IMR-90 (cell line): ENCODE measurements at regions not wholly inside any gene's neighbourhood (a gene's known extent, or its start where the extent isn't known, plus 50 kb on each side); places are given as distances from the start of the nearest gene placed in this dataset.

Experiments used
- ATAC-seq: fragments of 200-7000 bp; cut with Tn5 transposase; 2 replicates; pipeline ENCODE4 v1.9.1; 2020; ENCODE audit warnings: low read depth, mild to moderate bottlenecking, moderate library complexity
- BruUV-seq: library from RNA; stranded (reverse); fragments of 400-500 nt; replicated peaks from 2 replicates; lab custom pipeline; 2021; lab: Mats Ljungman, UMichigan
- CTCF ChIA-PET: fragments of 300-600 bp; formaldehyde crosslinking; extraction: SDS; loops from one replicate; lab custom pipeline; 2021; ENCODE audit warnings: antibody characterized with exemption; lab: Yijun Ruan, JAX
- POLR2A ChIA-PET: fragments of 300-600 bp; sonication (Branson Sonifier 250); formaldehyde crosslinking; loops from one replicate; lab custom pipeline; 2022; ENCODE audit warnings: antibody characterized with exemption; ENCODE audit not compliant: unreplicated experiment; lab: Charles Lee
- DNase-seq: peaks from one replicate; pipeline ENCODE4 v3.0.0; 2013
- H2AFZ ChIP-seq: replicated peaks from 2 replicates; pipeline ENCODE3; 2013; ENCODE audit warnings: low read length, mild to moderate bottlenecking; ENCODE audit not compliant: poor library complexity
- H2AK5ac ChIP-seq: 2 replicates; pipeline ENCODE4 v1.6.1; 2013; ENCODE audit warnings: low read depth, low read length, inconsistent platforms
- H2AK9ac ChIP-seq: replicated peaks from 2 replicates; pipeline ENCODE3; 2013; ENCODE audit warnings: mild to moderate bottlenecking, low read depth, low read length, moderate library complexity; ENCODE audit not compliant: poor library complexity
- H2BK120ac ChIP-seq: 2 replicates; pipeline ENCODE4 v1.6.1; 2013; ENCODE audit warnings: low read depth, low read length, inconsistent platforms
- H2BK15ac ChIP-seq: 3 replicates; pipeline ENCODE4 v1.6.1; 2013; ENCODE audit warnings: low read depth, low read length, inconsistent platforms
- H2BK20ac ChIP-seq: 2 replicates; pipeline ENCODE4 v1.6.1; 2013; ENCODE audit warnings: low read depth, mild to moderate bottlenecking, inconsistent platforms, low read length, moderate library complexity
- H2BK5ac ChIP-seq: 2 replicates; pipeline ENCODE4 v1.6.1; 2013; ENCODE audit warnings: mild to moderate bottlenecking, low read depth, low read length, inconsistent platforms; ENCODE audit not compliant: poor library complexity, severe bottlenecking
- H3K14ac ChIP-seq: replicated peaks from 2 replicates; pipeline ENCODE4 v1.6.1; 2013; ENCODE audit warnings: low read depth, low read length, inconsistent platforms
- H3K18ac ChIP-seq: 2 replicates; pipeline ENCODE4 v1.6.1; 2013; ENCODE audit warnings: low read depth, low read length, control low read depth
- H3K23ac ChIP-seq: 2 replicates; pipeline ENCODE4 v1.6.1; 2013; ENCODE audit warnings: low read depth, low read length, inconsistent platforms
- H3K27ac ChIP-seq: 2 replicates; pipeline ENCODE4 v1.5.1; 2013; ENCODE audit warnings: mild to moderate bottlenecking, control low read depth, low read length; ENCODE audit not compliant: insufficient read depth
- H3K27me3 ChIP-seq: 2 replicates; pipeline ENCODE4 v1.6.1; 2013; ENCODE audit warnings: low read length; ENCODE audit not compliant: control insufficient read depth, insufficient read depth
- H3K36me3 ChIP-seq: 2 replicates; pipeline ENCODE4 v1.6.1; 2013; ENCODE audit warnings: low read length, mixed read lengths; ENCODE audit not compliant: control insufficient read depth, insufficient read depth
- H3K4ac ChIP-seq: 2 replicates; pipeline ENCODE4 v1.6.1; 2013; ENCODE audit warnings: low read depth, low read length, inconsistent platforms
- H3K4me1 ChIP-seq: 2 replicates; pipeline ENCODE4 v1.6.1; 2013; ENCODE audit warnings: low read length, mixed read lengths; ENCODE audit not compliant: control insufficient read depth, insufficient read depth
- H3K4me2 ChIP-seq: 2 replicates; pipeline ENCODE4 v1.6.1; 2013; ENCODE audit warnings: low read depth, mild to moderate bottlenecking, control low read depth, low read length, moderate library complexity
- H3K4me3 ChIP-seq: 2 replicates; pipeline ENCODE4 v1.5.1; 2013; ENCODE audit warnings: low read depth, mild to moderate bottlenecking, control low read depth, low read length, moderate library complexity; ENCODE audit not compliant: insufficient read depth
- H3K56ac ChIP-seq: 2 replicates; pipeline ENCODE4 v1.6.1; 2013; ENCODE audit warnings: low read length, inconsistent platforms; ENCODE audit not compliant: insufficient read depth; ENCODE audit errors: extremely low read depth
- H3K79me1 ChIP-seq, 2 experiments: 2 replicates each; pipeline ENCODE4 v1.6.1; 2013; ENCODE audit warnings: low read length in 2 of 2, inconsistent platforms in 1 of 2, low read depth in 1 of 2
- H3K9ac ChIP-seq: 2 replicates; pipeline ENCODE4 v1.6.1; 2013; ENCODE audit warnings: low read depth, low read length, control low read depth
- H3K9me1 ChIP-seq: 2 replicates; pipeline ENCODE4 v1.6.1; 2013; ENCODE audit warnings: low read length, inconsistent platforms; ENCODE audit not compliant: insufficient read depth
- H3K9me3 ChIP-seq: 2 replicates; pipeline ENCODE4 v1.6.1; 2013; ENCODE audit warnings: low read length; ENCODE audit not compliant: control insufficient read depth, insufficient read depth
- H4K20me1 ChIP-seq: 2 replicates; pipeline ENCODE4 v1.6.1; 2013; ENCODE audit warnings: low read length, inconsistent platforms; ENCODE audit not compliant: insufficient read depth
- H4K5ac ChIP-seq: 2 replicates; pipeline ENCODE4 v1.6.1; 2013; ENCODE audit warnings: mild to moderate bottlenecking, low read depth, low read length, control low read depth
- H4K8ac ChIP-seq, 2 experiments: 2 replicates each; pipeline ENCODE4 v1.6.1; 2013; ENCODE audit warnings: low read depth in 2 of 2, low read length in 2 of 2, control low read depth in 1 of 2, inconsistent platforms in 1 of 2
- H4K91ac ChIP-seq: 2 replicates; pipeline ENCODE4 v1.6.1; 2013; ENCODE audit warnings: low read depth, low read length, inconsistent platforms; ENCODE audit not compliant: insufficient read depth
- BHLHE40 ChIP-seq: fragments of 150-350 bp; IDR thresholded peaks from 2 replicates; pipeline ENCODE4 v1.6.1; 2016; ENCODE audit warnings: mild to moderate bottlenecking, low read depth, low read length
- MAZ ChIP-seq: IDR thresholded peaks from 2 replicates; pipeline ENCODE4 v1.6.1; 2012; ENCODE audit warnings: low read depth, mild to moderate bottlenecking, low read length, improper control_type of control experiment, moderate library complexity, borderline replicate concordance
- RAD21 ChIP-seq: IDR thresholded peaks from 2 replicates; pipeline ENCODE4 v1.6.1; 2012; ENCODE audit warnings: low read length, improper control_type of control experiment
- RCOR1 ChIP-seq: IDR thresholded peaks from 2 replicates; pipeline ENCODE4 v1.6.1; 2012; ENCODE audit warnings: mild to moderate bottlenecking, low read length, improper control_type of control experiment; ENCODE audit not compliant: insufficient replicate concordance
- WGBS, 2 experiments: methylation state at CpG; one replicate each; pipeline versions ENCODE4 v1.1.5 to v1.1.7; 2013; ENCODE audit warnings: missing lambda C conversion rate in 2 of 2; ENCODE audit not compliant: insufficient read length in 1 of 2; ENCODE audit errors: extremely low coverage in 2 of 2; 5-methylcytosine and 5-hydroxymethylcytosine counted together
- dilution Hi-C: fragments of 300-500 bp; cut with HindIII; formaldehyde crosslinking; loops from one replicate; pipeline ENCODE4 v1.14.3; 2018; ENCODE audit warnings: low sequenced_read_pairs; ENCODE audit not compliant: unreplicated experiment
- in situ Hi-C: fragments of 300-500 bp; cut with MboI; formaldehyde crosslinking; loops from 3 replicates; pipeline ENCODE4 v1.14.3; 2019; ENCODE audit warnings: low sequenced_read_pairs, inconsistent platforms, mixed read lengths
- intact Hi-C: fragments of 100-400 bp; cut with micrococcal nuclease; formaldehyde crosslinking; loops from 2 replicates; pipeline ENCODE4 v1.10.0; 2022

- Histone ChIP-seq H3K4me3 (no peak overlapping the region), H3K9me3 (no peaks in the 10 kb centered on the region), H3K23ac (no peak overlapping the region), H2AK5ac (no peak overlapping the region), H2BK20ac (no peak overlapping the region), H2AK9ac (no peak overlapping the region), H3K14ac (no peak overlapping the region), H3K79me1 (no peaks in the 10 kb centered on the region; a peak in 1 of 4 replicates), H3K56ac (no peak overlapping the region), H3K9me1 (peaks cover 3% of the 10 kb centered on the region; the same call in 1 of the 2 replicates), H3K18ac (no peak overlapping the region), H4K8ac (no peak overlapping the region), H2BK5ac (no peak overlapping the region), H4K20me1 (no peaks in the 10 kb centered on the region), H3K27ac (no peak overlapping the region), H3K27me3 (no peaks in the 10 kb centered on the region), H3K36me3 (peaks cover 3% of the 10 kb centered on the region; the same call in 1 of the 2 replicates), H3K4me2 (no peak overlapping the region), H2BK120ac (no peak overlapping the region), H3K4me1 (peaks cover 7% of the 10 kb centered on the region), H2AFZ (no peak overlapping the region), H2BK15ac (no peak overlapping the region), H3K9ac (no peak overlapping the region), H4K91ac (no peak overlapping the region), H4K5ac (no peak overlapping the region), H3K4ac (no peak overlapping the region)
- ATAC-seq (no peak), DNase-seq (no peak)
- ChIA-PET CTCF (no interaction called here), POLR2A (no interaction called here)
- BruUV-seq = no TSS peak
- no CpG with 5 or more reads among the region's 6 CpGs for WGBS, 2 experiments
- intact Hi-C loops = no loop called here
- TF ChIP-seq MAZ (no peak), RCOR1 (no peak), BHLHE40 (no peak), RAD21 (no peak)
- dilution Hi-C loops = no loop called here
- in situ Hi-C loops = no loop called here
Measured at GRCh38 chr6:144576871-144577270, 291.7 kb downstream of the UTRN start.
